ENCODE measurements at regions not wholly inside any gene's neighbourhood (a gene's known extent, or its start where the extent isn't known, plus 50 kb on each side); places are given as distances from the start of the nearest gene placed in this dataset.

DNA sequence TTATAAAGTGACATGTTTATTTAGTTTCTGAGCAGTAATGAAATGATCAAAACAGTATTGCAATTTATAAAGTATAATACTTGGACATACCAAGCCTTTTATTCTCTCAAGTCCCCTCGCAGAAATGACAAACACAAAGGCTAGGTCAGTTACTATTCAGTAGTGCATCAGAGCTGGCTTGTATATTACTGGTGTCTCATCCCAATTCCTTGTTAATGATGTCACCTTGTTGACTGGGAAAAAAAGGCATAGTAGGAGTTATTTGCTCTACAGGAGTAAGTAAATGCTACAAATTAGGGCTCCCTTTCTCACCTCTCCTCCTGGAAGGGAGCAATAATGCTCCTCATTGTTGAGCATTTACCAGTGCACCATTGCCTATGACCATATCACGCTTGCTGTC, 317.6 kb downstream of the CHL1 start:
- ATAC-seq (ENCODE audit: low read depth) (no peak), DNase-seq (no peak)
- H3K27me3 Mint-ChIP-seq: no peaks in the 10 kb centered on the region
- intact Hi-C loops (cut with micrococcal nuclease): no loop called here
- ChIA-PET POLR2A (no interaction called here), CTCF (no interaction called here)
- peaks cover 2% of the 10 kb centered on the region for H3K9me3 Mint-ChIP-seq
- H3K4me3 Mint-ChIP-seq: no peak overlapping the region
- no peak for TF ChIP-seq CTCF (IDR thresholded peaks at IDR 0.05)
- H3K36me3 Mint-ChIP-seq (ENCODE audit: low read depth): no peaks in the 10 kb centered on the region
- H3K27ac Mint-ChIP-seq: no peak overlapping the region
- no peaks in the 10 kb centered on the region for H3K4me1 Mint-ChIP-seq

GRCh38 chr3:519026-519425, 322.5 kb downstream of the CHL1 start:
- DNase-seq: no peak
- POLR2A ChIA-PET: no interaction called here
- H3K4me3 Mint-ChIP-seq: no peak overlapping the region
- no peaks in the 10 kb centered on the region for H3K36me3 Mint-ChIP-seq (ENCODE audit: low read depth)
- H3K4me1 Mint-ChIP-seq: no peaks in the 10 kb centered on the region
- intact Hi-C loops (cut with micrococcal nuclease): no loop called here
- no peaks in the 10 kb centered on the region for H3K27me3 Mint-ChIP-seq
- H3K27ac Mint-ChIP-seq: no peak overlapping the region
- no peak for TF ChIP-seq CTCF (IDR thresholded peaks at IDR 0.05)
- CTCF ChIA-PET: no interaction called here
- H3K9me3 Mint-ChIP-seq: no peaks in the 10 kb centered on the region
- ATAC-seq (ENCODE audit: low read depth): no peak

DNA sequence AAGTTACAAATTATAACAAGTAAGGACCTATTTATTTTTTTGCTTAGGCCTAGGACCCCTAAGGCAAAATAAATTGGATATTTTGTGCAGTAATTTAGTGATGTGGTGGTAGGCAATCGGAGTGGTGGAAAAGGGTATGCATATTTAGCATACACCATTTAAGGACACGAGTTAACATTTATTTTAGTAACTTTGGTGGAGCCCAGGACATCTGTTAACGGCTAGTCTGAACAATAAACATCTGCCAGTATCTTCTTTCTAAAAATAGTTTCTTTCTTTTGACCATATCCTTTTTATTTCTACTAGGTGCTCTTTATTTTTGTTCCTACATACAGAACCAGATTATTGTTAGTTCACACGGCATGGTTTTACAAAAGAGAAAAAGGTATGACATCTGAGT, 326.3 kb downstream of the CHL1 start:
- Mint-ChIP-seq H3K36me3 (ENCODE audit: low read depth) (no peaks in the 10 kb centered on the region), H3K27me3 (no peaks in the 10 kb centered on the region), H3K27ac (no peak overlapping the region), H3K4me1 (no peaks in the 10 kb centered on the region), H3K4me3 (no peak overlapping the region), H3K9me3 (no peaks in the 10 kb centered on the region)
- ChIA-PET CTCF (no interaction called here), POLR2A (no interaction called here)
- TF ChIP-seq CTCF (IDR thresholded peaks at IDR 0.05): no peak
- intact Hi-C loops (cut with micrococcal nuclease): no loop called here
- DNase-seq (no peak), ATAC-seq (ENCODE audit: low read depth) (no peak)

DNA sequence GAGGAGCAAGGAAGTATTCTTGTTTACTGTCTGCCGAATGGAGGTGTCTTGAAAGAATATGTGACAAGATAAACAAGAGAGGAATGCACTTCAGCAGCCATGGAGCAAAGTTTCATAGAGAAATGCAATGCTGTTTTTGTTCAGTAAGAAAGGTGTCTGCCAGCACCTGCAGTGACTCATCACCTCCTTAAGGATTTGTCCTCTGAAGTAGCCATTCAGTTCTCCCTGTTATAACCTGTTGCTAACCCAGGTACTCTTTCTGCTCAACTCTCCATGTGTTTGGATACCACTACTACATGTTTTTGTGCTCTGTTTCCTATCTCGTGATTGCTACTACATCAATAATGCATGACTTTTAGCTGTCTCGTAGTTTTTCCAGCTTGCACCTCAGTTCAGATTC, 328.9 kb downstream of the CHL1 start:
- ATAC-seq (ENCODE audit: low read depth) (no peak), DNase-seq (no peak)
- intact Hi-C loops (cut with micrococcal nuclease): no loop called here
- no peaks in the 10 kb centered on the region for H3K36me3 Mint-ChIP-seq (ENCODE audit: low read depth)
- no peaks in the 10 kb centered on the region for H3K4me1 Mint-ChIP-seq
- no peak overlapping the region for H3K4me3 Mint-ChIP-seq
- CTCF ChIA-PET: no interaction called here
- no peak overlapping the region for H3K27ac Mint-ChIP-seq
- POLR2A ChIA-PET: no interaction called here
- no peaks in the 10 kb centered on the region for H3K9me3 Mint-ChIP-seq
- TF ChIP-seq CTCF (IDR thresholded peaks at IDR 0.05): no peak
- no peaks in the 10 kb centered on the region for H3K27me3 Mint-ChIP-seq

DNA sequence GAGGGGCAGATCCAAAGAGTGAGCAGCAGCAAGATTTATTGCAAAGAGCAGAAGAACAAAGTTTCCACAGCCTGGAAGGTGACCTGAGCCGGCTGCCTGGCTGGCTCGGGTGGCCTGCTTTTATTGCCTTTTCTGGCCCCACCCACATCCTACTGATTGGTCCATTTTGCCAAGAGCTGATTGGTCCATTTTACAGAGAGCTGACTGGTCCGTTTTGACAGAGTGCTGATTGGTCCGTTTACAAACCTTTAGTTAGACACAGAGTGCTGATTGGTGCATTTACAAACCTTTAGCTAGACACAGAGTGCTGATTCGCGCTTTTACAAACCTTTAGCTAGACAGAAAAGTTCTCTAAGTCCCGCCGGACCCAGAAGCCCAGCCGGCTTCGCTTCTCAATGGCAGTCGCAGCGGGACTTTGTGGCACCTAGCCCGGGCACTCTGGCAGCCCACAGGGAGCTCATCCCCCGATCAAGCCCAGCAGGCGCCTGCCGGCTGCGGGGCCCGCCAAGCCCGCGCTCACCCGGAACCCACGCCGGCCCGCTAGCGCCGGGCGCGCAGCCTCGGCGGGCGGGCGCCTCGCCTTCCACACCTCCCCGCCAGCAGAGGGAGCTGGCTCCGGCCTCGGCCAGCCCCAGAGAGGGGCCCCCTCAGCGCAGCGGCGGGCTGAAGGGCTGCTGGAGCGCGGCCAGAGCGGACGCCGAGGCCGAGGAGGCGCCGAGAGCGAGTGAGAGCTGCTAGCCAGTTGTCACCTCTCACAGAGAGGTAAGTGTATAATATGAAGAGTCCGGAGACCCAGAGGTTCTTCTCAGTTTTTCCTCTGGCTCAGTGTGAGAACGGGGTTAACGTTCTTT, 339.2 kb downstream of the CHL1 start:
- ATAC-seq (ENCODE audit: low read depth) (peak; percentile 49), DNase-seq (no peak)
- intact Hi-C loops (cut with micrococcal nuclease): no loop called here
- Mint-ChIP-seq H3K9me3 (peaks cover 12% of the 10 kb centered on the region), H3K36me3 (ENCODE audit: low read depth) (no peaks in the 10 kb centered on the region), H3K27me3 (no peaks in the 10 kb centered on the region), H3K4me1 (no peaks in the 10 kb centered on the region), H3K27ac (no peak overlapping the region), H3K4me3 (peak overlapping the region; percentile 62)
- ChIA-PET POLR2A (no interaction called here), CTCF (no interaction called here)
- no peak for TF ChIP-seq CTCF (IDR thresholded peaks at IDR 0.05)

Measured in activated B cell treated with CpG ODN at 0.5 μM for 24 hours (primary cell).